Heart left ventricle (tissue), 16 donors: ENCODE measurements at regions not wholly inside any gene's neighbourhood (a gene's known extent, or its start where the extent isn't known, plus 50 kb on each side); places are given as distances from the start of the nearest gene placed in this dataset.

Experiments
- ATAC-seq, 4 donors: fragments of 200-7000 bp; cut with Tn5 transposase; one replicate each; pipeline ENCODE4 v1.9.1; 2020 to 2022; ENCODE audit warnings: moderate library complexity in 4 of 4, mild to moderate bottlenecking in 3 of 4, moderate number of reproducible peaks in 1 of 4
- DNase-seq, 5 donors: peaks; one replicate each; pipeline ENCODE4 v3.0.0-alpha.2; 2020
- H3K27ac ChIP-seq, 12 donors: fragments of 200-600 bp; sonication (generic) in 4 of 12; one replicate each; pipeline versions ENCODE4 v1.5.0 to v1.8.0; 2016 to 2022; ENCODE audit warnings: mild to moderate bottlenecking in 2 of 12
- H3K27me3 ChIP-seq, 9 donors: fragments of 200-600 bp; sonication (generic) in 2 of 9; one replicate each; pipeline versions ENCODE4 v1.5.1 to v1.8.0; 2016 to 2022; ENCODE audit warnings: mild to moderate bottlenecking in 3 of 9
- H3K36me3 ChIP-seq, 9 donors: fragments of 200-600 bp; sonication (generic) in 2 of 9; one replicate each; pipeline versions ENCODE4 v1.5.0 to v1.8.0; 2018 to 2022; ENCODE audit warnings: mild to moderate bottlenecking in 2 of 9
- H3K4me1 ChIP-seq, 12 donors: fragments of 200-600 bp; sonication (generic) in 4 of 12; one replicate each; pipeline versions ENCODE4 v1.5.0 to v1.8.0; 2016 to 2022; ENCODE audit warnings: mild to moderate bottlenecking in 3 of 12
- H3K4me3 ChIP-seq, 12 donors: fragments of 200-600 bp; sonication (generic) in 4 of 12; one replicate each; pipeline versions ENCODE4 v1.5.0 to v1.8.0; 2017 to 2022; ENCODE audit warnings: mild to moderate bottlenecking in 9 of 12, moderate library complexity in 4 of 12
- H3K9me3 ChIP-seq, 12 donors: fragments of 200-600 bp; sonication (generic) in 4 of 12; one replicate each; pipeline versions ENCODE4 v1.5.0 to v1.8.0; 2016 to 2022; ENCODE audit warnings: mild to moderate bottlenecking in 1 of 12
- CTCF ChIP-seq, 12 donors: fragments of 200-600 bp; sonication (generic) in 4 of 12; IDR thresholded peaks; one replicate each; pipeline versions ENCODE4 v1.5.0 to v1.8.0; 2018 to 2022; ENCODE audit warnings: antibody characterized with exemption in 12 of 12, mild to moderate bottlenecking in 5 of 12
- POLR2A ChIP-seq, 2 donors: fragments of 450-650 bp; IDR thresholded peaks; one replicate each; pipeline ENCODE4 v1.6.1; 2017; ENCODE audit warnings: antibody characterized with exemption in 2 of 2, mild to moderate bottlenecking in 2 of 2, moderate library complexity in 2 of 2
- WGBS, 4 donors: extraction: QIAGEN DNeasy Blood & Tissue Kit in 2 of 4; methylation state at CpG; one replicate each; pipeline versions ENCODE4 v1.1.5 to v1.1.7; 2013 to 2018; 5-methylcytosine and 5-hydroxymethylcytosine counted together
- intact Hi-C, 10 donors: fragments of 100-400 bp; cut with DNase I; formaldehyde crosslinking; loops; one replicate each; pipeline versions ENCODE4 v1.11.1 to v1.14.2; 2022
- donor health status: ischemic (EF 13 %, LVEDD 7.1; RV severe dilation, severe dysfunction).
- donor health status: healthy with polysubstance abuse.
- donor health status: DM: no; HTN: yes; CAD: no.
- donor health status: DM: no; HTN: no; CAD: no.
- donor health status: ischemic (EF 25% LVEDD 6.9; RV normal size, moderate dysfunction).
- donor health status: ischemic (EF 25% LVEDD 5.7; RV mildly dilated, moderate dysfunction).
- donor health status: healthy.
- donor health status: DM: yes; HTN: yes; CAD: no.
- donor health status: ischemic (EF 35%, LVEDD 5.7; RV mildly dilated, moderate dysfunction).
- donor health status: nonischemic (EF 11% LVEDD 7.7; RV severe dilation, severe dysfunction).
- donor health status: DM: yes; HTN: yes; CAD: no.
- donor health status: PGD.
- donor health status: ischemic (EF 29% LVEDD 5.4; RV normal size, mild dysfunction).
- donor health status: nonischemic (EF 23%, LVEDD 6.1; RV moderate dilation, normal function).

GRCh38 chr3:124498891-124499290, 231.4 kb upstream of the UMPS start:
- no peak overlapping the region for H3K27ac ChIP-seq
- no peaks in the 10 kb centered on the region for H3K9me3 ChIP-seq
- peaks cover 0 to 31% (median 0%) of the 10 kb centered on the region in 9 donors for H3K36me3 ChIP-seq
- TF ChIP-seq CTCF (IDR thresholded peaks at IDR 0.05) (no peak), POLR2A (IDR thresholded peaks at IDR 0.05) (no peak)
- no peak for ATAC-seq
- H3K4me1 ChIP-seq: peaks cover 0 to 6% (median 0%) of the 10 kb centered on the region in 12 donors
- DNase-seq: no peak
- no peaks in the 10 kb centered on the region for H3K27me3 ChIP-seq
- no peak overlapping the region for H3K4me3 ChIP-seq
- 91 to 96% (median 91%) methylated on average over 4 of the region's 4 CpGs for WGBS, 4 donors
- intact Hi-C loops: no loop called here

GRCh38 chr3:124504332-124505059, 225.8 kb upstream of the UMPS start:
- DNase-seq (peak in 4 of 5 donors; percentile 19 to 64 (median 39)), ATAC-seq (peak; percentile 72 to 94 (median 88))
- TF ChIP-seq POLR2A (IDR thresholded peaks at IDR 0.05) (no peak), CTCF (IDR thresholded peaks at IDR 0.05) (no peak)
- 43 to 55% (median 48%) methylated on average over 1 of the region's 1 CpG for WGBS, 4 donors
- peaks cover 0 to 21% (median 0%) of the 10 kb centered on the region in 9 donors for H3K36me3 ChIP-seq
- peaks cover 0 to 14% (median 6%) of the 10 kb centered on the region in 12 donors for H3K4me1 ChIP-seq
- no peaks in the 10 kb centered on the region for H3K27me3 ChIP-seq
- H3K27ac ChIP-seq: peak overlapping the region in 2 of 12 donors; percentile 1 to 54
- intact Hi-C loops: loop anchor here in 2 of 10 donors (5.0 kb wide), 2 partner anchors 33 to 43 kb away; no protein-coding TSS in a partner anchor
- H3K9me3 ChIP-seq: no peaks in the 10 kb centered on the region
- no peak overlapping the region for H3K4me3 ChIP-seq

GRCh38 chr3:124509884-124510283, 220.4 kb upstream of the UMPS start:
- peaks cover 0 to 6% (median 2%) of the 10 kb centered on the region in 12 donors for H3K4me1 ChIP-seq
- ATAC-seq (no peak), DNase-seq (no peak)
- H3K4me3 ChIP-seq: no peak overlapping the region
- peaks cover 0 to 14% (median 0%) of the 10 kb centered on the region in 9 donors for H3K36me3 ChIP-seq
- intact Hi-C loops: no loop called here
- no peak for TF ChIP-seq POLR2A (IDR thresholded peaks at IDR 0.05)
- TF ChIP-seq CTCF (IDR thresholded peaks at IDR 0.05): no peak
- no peak overlapping the region for H3K27ac ChIP-seq
- H3K27me3 ChIP-seq: no peaks in the 10 kb centered on the region
- WGBS, 4 donors: 82 to 97% (median 91%) methylated on average over 4 of the region's 4 CpGs
- H3K9me3 ChIP-seq: no peaks in the 10 kb centered on the region

- ATAC-seq: no peak
Measured at GRCh38 chr3:124510290-124510689, 220.0 kb upstream of the UMPS start.

More at GRCh38 chr3:124510290-124510689, 220.0 kb upstream of the UMPS start:
- intact Hi-C loops: no loop called here
- 83 to 94% (median 90%) methylated on average over 3 of the region's 3 CpGs for WGBS, 4 donors
- no peak overlapping the region for H3K27ac ChIP-seq
- TF ChIP-seq CTCF (IDR thresholded peaks at IDR 0.05) (no peak), POLR2A (IDR thresholded peaks at IDR 0.05) (no peak)
- peaks cover 0 to 4% (median 0%) of the 10 kb centered on the region in 12 donors for H3K4me1 ChIP-seq
- H3K36me3 ChIP-seq: peaks cover 0 to 14% (median 0%) of the 10 kb centered on the region in 9 donors
- no peak overlapping the region for H3K4me3 ChIP-seq
- H3K9me3 ChIP-seq: no peaks in the 10 kb centered on the region
- no peak for DNase-seq
- H3K27me3 ChIP-seq: no peaks in the 10 kb centered on the region
